ENCODE measurements at regions not wholly inside any gene's neighbourhood (a gene's known extent, or its start where the extent isn't known, plus 50 kb on each side); places are given as distances from the start of the nearest gene placed in this dataset.

- TF ChIP-seq CTCF (IDR thresholded peaks at IDR 0.05) (no peak), POLR2A (IDR thresholded peaks at IDR 0.05) (no peak)
Measured at GRCh38 chr1:34655206-34655874, 99.5 kb upstream of the GJB5 start.

Measured in adrenal gland (tissue), 5 donors.